ENCODE measurements at regions not wholly inside any gene's neighbourhood (a gene's known extent, or its start where the extent isn't known, plus 50 kb on each side); places are given as distances from the start of the nearest gene placed in this dataset.

DNA sequence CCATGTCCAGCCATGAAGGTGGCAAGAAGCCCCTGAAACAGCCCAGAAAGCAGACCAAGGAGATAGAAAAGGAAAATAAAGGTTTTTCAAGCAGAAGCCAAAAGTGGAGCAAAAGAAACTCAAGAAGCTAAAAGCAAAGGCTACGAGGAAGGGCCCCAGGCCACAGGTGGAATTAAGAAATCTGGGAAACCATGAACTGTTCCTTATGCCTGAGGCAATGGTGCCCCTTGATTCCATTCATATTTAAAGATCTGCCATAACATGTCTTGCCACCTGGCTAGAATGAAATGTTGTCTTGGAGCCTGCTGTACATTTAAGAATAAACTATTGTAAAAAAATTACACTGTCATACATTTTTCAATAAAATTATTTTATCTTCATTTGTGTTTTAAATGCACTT, 59.5 kb upstream of the TARS1 start:
- Histone ChIP-seq H3K36me3 (ENCODE audit: control insufficient read depth in 2 of 2, insufficient read depth in 2 of 2, low read length in 2 of 2) (no peaks in the 10 kb centered on the region), H3K9me3 (ENCODE audit: control insufficient read depth in 2 of 2, low read length in 2 of 2) (peaks cover 0 to 2% of the 10 kb centered on the region in 2 donors), H3K4me3 (ENCODE audit: low read length in 2 of 2) (no peak overlapping the region), H3K27ac (ENCODE audit: low read depth in 2 of 2, low read length in 2 of 2) (no peak overlapping the region), H3K27me3 (ENCODE audit: control insufficient read depth in 2 of 2, insufficient read depth in 2 of 2, low read length in 2 of 2) (no peaks in the 10 kb centered on the region), H3K9ac (ENCODE audit: low read depth in 1 of 2, low read length in 2 of 2) (no peak overlapping the region), H3K4me1 (ENCODE audit: control insufficient read depth in 2 of 2, insufficient read depth in 2 of 2, low read length in 2 of 2) (no peaks in the 10 kb centered on the region)

Data from mucosa of rectum (tissue), 2 donors.